ENCODE measurements at regions not wholly inside any gene's neighbourhood (a gene's known extent, or its start where the extent isn't known, plus 50 kb on each side); places are given as distances from the start of the nearest gene placed in this dataset.

GRCh38 chr12:92270521-92270920, 124.9 kb upstream of the BTG1 start:
- no peak for DNase-seq
- Histone ChIP-seq H2AFZ (ENCODE audit: low read depth) (no peak overlapping the region), H3K4me3 (ENCODE audit: low read depth in 2 of 2, low read length in 1 of 2) (no peak overlapping the region), H3K4me1 (ENCODE audit: control insufficient read depth in 1 of 2, insufficient read depth in 2 of 2, low read depth in 1 of 2, low read length in 1 of 2) (no peaks in the 10 kb centered on the region), H3K27me3 (ENCODE audit: insufficient read depth) (no peaks in the 10 kb centered on the region), H3K4me2 (no peak overlapping the region), H3K9me3 (no peaks in the 10 kb centered on the region), H3K9me2 (no peaks in the 10 kb centered on the region), H3K36me3 (replicated peaks in 1 of 2; ENCODE audit: control insufficient read depth in 1 of 2, insufficient read depth in 2 of 2, low read length in 1 of 2) (no peaks in the 10 kb centered on the region), H3K9ac (no peak overlapping the region), H4K20me1 (ENCODE audit: insufficient read depth) (no peaks in the 10 kb centered on the region), H3K79me2 (ENCODE audit: insufficient read depth) (no peaks in the 10 kb centered on the region), H3K27ac (ENCODE audit: low read depth in 2 of 2, low read length in 1 of 2) (no peak overlapping the region), H3F3A (replicated peaks; ENCODE audit: insufficient read depth) (no peaks in the 10 kb centered on the region)
- ChIA-PET CTCF (no interaction called here), POLR2A (no interaction called here)
- 43% methylated on average over 2 of the region's 2 CpGs for WGBS (ENCODE audit: low lambda C conversion rate)
- no peak for TF ChIP-seq SIN3A (IDR thresholded peaks at IDR 0.05; ENCODE audit: borderline replicate concordance, low read depth, low read length)
- TF ChIP-seq, protein P1, sequence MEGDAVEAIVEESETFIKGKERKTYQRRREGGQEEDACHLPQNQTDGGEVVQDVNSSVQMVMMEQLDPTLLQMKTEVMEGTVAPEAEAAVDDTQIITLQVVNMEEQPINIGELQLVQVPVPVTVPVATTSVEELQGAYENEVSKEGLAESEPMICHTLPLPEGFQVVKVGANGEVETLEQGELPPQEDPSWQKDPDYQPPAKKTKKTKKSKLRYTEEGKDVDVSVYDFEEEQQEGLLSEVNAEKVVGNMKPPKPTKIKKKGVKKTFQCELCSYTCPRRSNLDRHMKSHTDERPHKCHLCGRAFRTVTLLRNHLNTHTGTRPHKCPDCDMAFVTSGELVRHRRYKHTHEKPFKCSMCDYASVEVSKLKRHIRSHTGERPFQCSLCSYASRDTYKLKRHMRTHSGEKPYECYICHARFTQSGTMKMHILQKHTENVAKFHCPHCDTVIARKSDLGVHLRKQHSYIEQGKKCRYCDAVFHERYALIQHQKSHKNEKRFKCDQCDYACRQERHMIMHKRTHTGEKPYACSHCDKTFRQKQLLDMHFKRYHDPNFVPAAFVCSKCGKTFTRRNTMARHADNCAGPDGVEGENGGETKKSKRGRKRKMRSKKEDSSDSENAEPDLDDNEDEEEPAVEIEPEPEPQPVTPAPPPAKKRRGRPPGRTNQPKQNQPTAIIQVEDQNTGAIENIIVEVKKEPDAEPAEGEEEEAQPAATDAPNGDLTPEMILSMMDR (IDR thresholded peaks at IDR 0.05): no peak
- no peak for TF ChIP-seq MAX (IDR thresholded peaks at IDR 0.05; ENCODE audit: low read depth)
- no peak for TF ChIP-seq GABPA (IDR thresholded peaks at IDR 0.05; ENCODE audit: low read depth)
- TF ChIP-seq FOSL2 (IDR thresholded peaks at IDR 0.05; ENCODE audit: borderline replicate concordance, low read depth): no peak
- TF ChIP-seq GATA2 (CRISPR knock-in tag; IDR thresholded peaks at IDR 0.05): no peak
- no peak for TF ChIP-seq RXRA (IDR thresholded peaks at IDR 0.05; ENCODE audit: borderline replicate concordance, low read depth)
- TF ChIP-seq TAF1 (IDR thresholded peaks at IDR 0.05; ENCODE audit: borderline replicate concordance, low read depth, low read length): no peak
- no peak for TF ChIP-seq FOXM1 (IDR thresholded peaks at IDR 0.05; ENCODE audit: low read depth)
- no peak for TF ChIP-seq USF1 (IDR thresholded peaks at IDR 0.05; ENCODE audit: borderline replicate concordance, low read depth)
- TF ChIP-seq POLR2AphosphoS5 (IDR thresholded peaks at IDR 0.05; ENCODE audit: low read depth, low read length): no peak
- no peak for TF ChIP-seq ZBTB33 (IDR thresholded peaks at IDR 0.05; ENCODE audit: borderline replicate concordance, low read depth)
- TF ChIP-seq MEF2A (IDR thresholded peaks at IDR 0.05; ENCODE audit: borderline replicate concordance, low read depth): no peak
- TF ChIP-seq NFIC (IDR thresholded peaks at IDR 0.05; ENCODE audit: borderline replicate concordance): no peak
- no peak for TF ChIP-seq EZH2phosphoT487 (IDR thresholded peaks at IDR 0.05; ENCODE audit: borderline replicate concordance, low read depth)
